Stimulated activated naive CD8-positive, alpha-beta T cell treated with anti-CD3 and anti-CD28 coated beads, Interleukin-15, amount 100 ng/mL, for 72 hours (primary cell): ENCODE measurements at regions not wholly inside any gene's neighbourhood (a gene's known extent, or its start where the extent isn't known, plus 50 kb on each side); places are given as distances from the start of the nearest gene placed in this dataset.
"Not testable (repeated sequence)": the region's sequence is repeated elsewhere in the genome, so short reads cannot be mapped to it uniquely, and the experiment has no call there.

Source experiments
- ATAC-seq: fragments of 150-1000 bp; cut with Tn5 transposase; 2 replicates; pipeline ENCODE4 v1.10.0; 2021; ENCODE audit warnings: mild to moderate bottlenecking, moderate library complexity
- DNase-seq, 2 donors: peaks; one replicate each; pipeline ENCODE4 v3.0.0; 2021 to 2022
- H3K27ac Mint-ChIP-seq, 2 donors: one replicate each; pipeline ENCODE4 v1.8.0; 2022; ENCODE audit warnings: mild to moderate bottlenecking in 2 of 2, mixed read lengths in 2 of 2, moderate library complexity in 2 of 2
- H3K27me3 Mint-ChIP-seq: one replicate; pipeline ENCODE4 v1.8.0; 2022; ENCODE audit warnings: mixed read lengths
- H3K4me1 Mint-ChIP-seq: one replicate; pipeline ENCODE4 v1.8.0; 2022; ENCODE audit warnings: mild to moderate bottlenecking, mixed read lengths
- H3K4me3 Mint-ChIP-seq, 2 donors: one replicate each; pipeline ENCODE4 v1.8.0; 2022; ENCODE audit warnings: mild to moderate bottlenecking in 2 of 2, mixed read lengths in 2 of 2, moderate library complexity in 1 of 2
- H3K9me3 Mint-ChIP-seq, 2 donors: one replicate each; pipeline ENCODE4 v1.8.0; 2022; ENCODE audit warnings: mixed read lengths in 2 of 2

DNA sequence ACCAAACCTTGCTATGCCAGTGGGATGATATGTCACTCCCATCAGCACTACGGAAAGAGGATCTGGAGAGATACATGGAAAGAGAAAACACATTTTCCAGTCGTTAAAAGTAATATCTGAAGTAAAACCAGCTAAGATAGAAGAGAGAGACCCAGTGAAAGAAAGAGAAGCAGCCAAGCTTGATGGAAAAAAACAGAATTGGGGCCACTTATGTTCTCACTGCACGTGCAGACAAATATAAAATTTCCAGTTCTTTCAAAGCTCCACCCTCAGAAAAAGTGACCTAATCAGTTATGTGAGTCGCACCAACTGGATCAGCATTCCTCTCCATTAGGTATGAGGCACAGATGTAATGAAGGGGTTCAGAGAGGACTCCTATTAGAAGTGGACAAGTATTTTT is 266.1 kb downstream of the MTERF1 start:
- Mint-ChIP-seq H3K9me3 (peaks cover 0 to 7% of the 10 kb centered on the region in 2 donors), H3K27me3 (no peaks in the 10 kb centered on the region), H3K4me3 (no peak overlapping the region), H3K27ac (no peak overlapping the region), H3K4me1 (no peaks in the 10 kb centered on the region)
- no peak for DNase-seq
- ATAC-seq, result no peak

DNA sequence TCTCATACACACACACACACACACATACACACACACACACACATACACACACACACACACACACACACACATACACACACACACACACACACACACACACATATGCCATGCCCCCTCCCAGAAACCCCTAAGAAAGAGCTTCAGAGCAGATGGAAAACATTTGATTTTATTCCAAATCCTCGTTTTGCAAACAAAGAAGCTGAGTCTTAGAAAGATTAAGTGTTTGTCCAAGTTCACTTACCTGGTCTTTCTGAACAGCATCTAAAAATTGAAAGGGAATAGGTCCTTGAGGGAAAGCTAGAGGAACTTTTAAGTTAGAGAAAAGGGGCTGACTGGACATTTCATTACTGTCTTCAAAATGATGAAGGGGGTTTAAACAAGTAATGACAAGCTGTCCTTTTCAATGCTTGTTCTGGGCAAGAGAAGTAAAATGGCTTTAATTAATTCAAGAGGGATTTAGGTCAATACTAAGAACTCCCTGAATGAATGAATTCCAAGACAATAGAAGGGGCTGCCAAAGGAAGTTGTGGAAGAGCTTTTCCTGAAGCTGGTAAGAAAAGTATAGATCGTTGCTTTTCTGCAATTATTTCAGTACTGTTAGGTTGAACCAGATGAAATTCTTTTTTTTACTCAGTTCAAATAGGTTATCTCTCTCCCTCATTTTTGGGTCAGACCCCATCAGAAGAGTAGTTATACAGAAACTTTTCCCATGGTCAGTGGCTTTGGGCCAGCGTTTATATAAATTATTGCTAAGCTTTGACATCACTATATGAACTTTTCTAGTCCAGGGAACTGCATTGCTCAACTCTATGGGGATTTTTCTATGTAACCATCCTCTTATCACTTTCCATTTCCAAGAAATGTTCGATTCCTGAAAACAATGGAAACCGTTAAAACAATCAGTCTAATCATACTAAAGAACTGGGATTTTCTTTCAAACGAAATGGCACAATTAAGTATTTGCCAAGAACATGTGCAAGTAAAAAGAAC is 261.4 kb downstream of the MTERF1 start:
- Mint-ChIP-seq H3K4me1 (no peaks in the 10 kb centered on the region), H3K27ac (no peak overlapping the region), H3K4me3 (no peak overlapping the region), H3K27me3 (no peaks in the 10 kb centered on the region), H3K9me3 (no peaks in the 10 kb centered on the region)
- ATAC-seq (no peak), DNase-seq (no peak)

DNA sequence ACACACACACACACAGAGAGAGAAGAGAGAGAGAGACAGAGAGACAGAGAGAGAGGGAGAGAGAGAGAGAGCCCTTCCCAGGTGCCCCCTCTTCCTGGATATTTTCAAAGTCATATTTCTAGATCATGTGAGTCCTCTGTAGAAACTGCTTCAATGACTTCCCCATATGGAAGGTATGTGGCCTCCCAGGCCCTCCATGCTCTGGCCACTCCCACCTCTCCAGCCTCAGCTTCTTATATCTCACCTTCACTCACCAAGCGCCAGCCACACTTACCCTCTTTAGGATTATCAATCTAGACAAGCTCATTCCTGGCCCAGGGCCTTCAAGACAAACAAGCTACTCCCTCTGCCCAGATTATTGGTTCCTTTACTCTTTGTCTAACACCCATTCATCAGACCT is 259.7 kb downstream of the MTERF1 start:
- H3K4me1 Mint-ChIP-seq, result no peaks in the 10 kb centered on the region
- ATAC-seq, result no peak

DNA sequence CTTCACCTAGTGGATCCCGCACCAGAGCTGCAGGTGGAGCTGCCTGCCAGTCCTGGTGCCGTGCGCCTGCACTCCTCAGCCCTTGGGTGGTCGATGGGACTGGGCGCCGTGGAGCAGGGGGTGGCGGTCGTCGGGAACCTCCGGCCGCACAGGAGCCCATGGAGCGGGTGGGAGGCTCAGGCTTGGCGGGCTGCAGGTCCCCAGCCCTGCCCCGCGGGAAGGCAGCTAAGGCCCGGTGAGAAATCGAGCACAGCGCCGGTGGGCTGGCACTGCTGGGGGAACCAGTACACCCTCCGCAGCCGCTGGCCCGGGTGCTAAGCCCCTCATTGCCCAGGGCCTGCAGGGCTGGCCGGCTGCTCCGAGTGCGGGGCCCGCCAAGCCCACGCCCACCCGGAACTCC is 253.2 kb downstream of the MTERF1 start:
- H3K27me3 Mint-ChIP-seq, H3K9me3 Mint-ChIP-seq, DNase-seq, H3K4me3 Mint-ChIP-seq, ATAC-seq, H3K27ac Mint-ChIP-seq, H3K4me1 Mint-ChIP-seq: not testable (repeated sequence)

More for the DNA sequence above, 259.7 kb downstream of the MTERF1 start:
- H3K9me3 Mint-ChIP-seq, result no peaks in the 10 kb centered on the region
- no peak overlapping the region for H3K27ac Mint-ChIP-seq
- no peak for DNase-seq
- H3K4me3 Mint-ChIP-seq, result no peak overlapping the region
- no peaks in the 10 kb centered on the region for H3K27me3 Mint-ChIP-seq

DNA sequence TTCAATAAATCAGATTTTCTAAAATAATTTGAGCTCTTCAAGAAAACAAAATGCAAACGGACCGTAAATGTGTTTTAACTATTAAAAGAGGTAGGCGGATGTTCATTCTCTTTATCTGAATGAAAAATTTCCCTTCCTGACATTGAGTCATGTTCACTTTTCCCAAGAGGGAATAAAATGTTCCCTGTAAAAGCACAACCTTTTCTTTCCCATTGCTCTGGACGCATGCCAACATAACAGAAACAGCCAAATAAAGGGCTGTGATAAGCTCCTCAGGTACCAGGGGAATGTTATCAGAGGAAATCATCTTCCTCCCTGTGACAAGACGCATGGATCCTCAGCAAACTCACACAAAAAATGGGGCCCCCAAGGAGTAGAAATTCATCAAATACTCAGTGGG is 251.8 kb downstream of the MTERF1 start:
- H3K9me3 Mint-ChIP-seq, result no peaks in the 10 kb centered on the region
- ATAC-seq, result no peak
- no peaks in the 10 kb centered on the region for H3K4me1 Mint-ChIP-seq
- H3K27me3 Mint-ChIP-seq, result no peaks in the 10 kb centered on the region
- H3K27ac Mint-ChIP-seq, result no peak overlapping the region
- H3K4me3 Mint-ChIP-seq, result no peak overlapping the region
- no peak for DNase-seq

DNA sequence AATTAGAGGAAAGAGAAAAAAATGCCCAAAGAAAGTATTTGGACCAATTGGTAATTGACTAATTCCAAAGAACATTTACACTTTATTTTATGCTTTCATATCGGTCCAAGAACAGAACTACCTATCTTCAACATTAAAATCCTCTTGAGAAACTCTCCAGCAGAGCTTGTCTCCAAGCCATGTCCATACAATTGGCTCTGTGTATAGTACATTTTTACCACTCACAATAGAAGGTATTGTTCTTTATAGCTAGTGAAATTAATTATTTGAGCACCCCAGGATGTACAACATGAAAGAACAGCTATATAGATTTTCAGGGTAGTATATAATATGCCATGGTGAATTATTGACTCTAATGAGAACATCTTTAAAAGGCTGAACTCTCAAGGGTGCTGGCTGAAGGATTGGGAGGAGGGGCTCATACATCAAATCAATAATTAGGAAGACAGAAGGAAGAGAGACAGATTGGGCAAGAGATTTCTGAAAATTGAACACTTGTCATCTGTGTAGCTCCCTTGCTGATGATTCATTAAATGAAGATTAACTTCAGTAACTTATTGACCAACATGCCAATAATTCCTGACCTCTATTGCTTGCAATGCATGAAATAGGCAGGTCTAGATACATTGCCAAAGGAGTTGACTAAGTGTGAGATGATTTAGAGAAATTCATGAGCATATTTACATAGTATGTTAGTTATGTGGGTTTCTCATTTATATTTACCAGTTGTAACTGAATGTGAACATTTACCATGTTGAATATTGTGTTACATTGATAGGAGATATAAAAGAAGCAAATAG is 249.7 kb downstream of the MTERF1 start:
- Mint-ChIP-seq H3K4me1 (no peaks in the 10 kb centered on the region), H3K9me3 (no peaks in the 10 kb centered on the region), H3K27ac (no peak overlapping the region), H3K4me3 (no peak overlapping the region), H3K27me3 (no peaks in the 10 kb centered on the region)
- ATAC-seq, result no peak
- no peak for DNase-seq

DNA sequence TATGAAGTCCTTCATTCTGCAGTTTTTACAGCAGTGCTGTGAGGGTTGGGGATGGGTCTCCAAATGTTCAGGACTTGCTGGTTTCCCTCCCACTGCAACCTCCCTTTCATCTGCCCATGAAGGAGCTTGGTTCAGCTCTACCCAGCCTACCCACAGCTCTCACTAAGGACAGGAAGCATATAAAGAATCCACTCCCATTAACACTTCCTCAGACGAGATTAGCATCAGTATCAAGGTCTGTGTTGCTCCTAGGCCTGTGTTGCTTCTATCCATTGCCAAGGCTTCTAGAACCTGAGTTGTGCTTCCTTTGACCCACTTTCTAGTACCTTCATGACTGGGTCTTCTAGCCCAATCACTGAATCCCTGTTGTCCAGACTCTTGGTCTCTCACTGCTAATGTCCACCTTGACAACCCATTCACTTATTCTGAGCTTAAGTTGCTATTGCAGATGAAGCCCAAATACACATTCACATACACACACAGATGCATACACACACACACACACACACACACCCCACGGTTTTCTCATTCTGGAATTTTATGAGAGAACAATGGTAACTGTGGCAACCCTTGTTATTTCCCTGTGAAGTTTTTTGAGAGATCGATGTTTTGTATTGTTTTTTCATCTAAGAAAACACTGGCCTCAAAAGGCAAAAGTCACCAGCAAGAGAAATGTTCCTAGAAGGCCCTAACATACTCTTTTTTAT is 248.1 kb downstream of the MTERF1 start:
- ATAC-seq, result no peak
- DNase-seq, result no peak
- Mint-ChIP-seq H3K4me3 (no peak overlapping the region), H3K27me3 (no peaks in the 10 kb centered on the region), H3K4me1 (no peaks in the 10 kb centered on the region), H3K27ac (no peak overlapping the region), H3K9me3 (no peaks in the 10 kb centered on the region)

DNA sequence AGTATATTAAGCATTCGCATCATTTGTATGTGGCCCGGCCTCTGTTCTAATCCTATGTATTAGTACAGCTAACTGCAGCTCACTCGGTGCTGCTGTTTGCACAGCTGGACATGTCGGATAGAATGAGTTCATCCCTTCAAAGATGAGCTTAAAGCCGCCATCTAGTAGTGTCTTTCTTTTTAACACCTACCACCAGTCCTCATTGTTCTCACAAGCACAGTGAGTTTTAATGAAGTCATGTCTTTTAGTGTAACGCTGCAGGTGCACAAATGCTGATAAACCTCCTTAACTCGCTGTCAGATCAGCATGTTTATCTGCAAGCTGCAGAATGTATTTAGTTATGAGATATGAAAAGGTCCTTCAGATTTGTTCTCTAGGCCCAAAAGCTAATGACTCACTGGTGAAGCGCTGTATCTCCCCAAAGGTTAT is 247.5 kb downstream of the MTERF1 start:
- Mint-ChIP-seq H3K9me3 (no peaks in the 10 kb centered on the region), H3K27me3 (no peaks in the 10 kb centered on the region), H3K4me3 (no peak overlapping the region), H3K4me1 (no peaks in the 10 kb centered on the region), H3K27ac (peak overlapping the region in 1 of 2 donors; percentile 71)
- DNase-seq (no peak), ATAC-seq (no peak)

DNA sequence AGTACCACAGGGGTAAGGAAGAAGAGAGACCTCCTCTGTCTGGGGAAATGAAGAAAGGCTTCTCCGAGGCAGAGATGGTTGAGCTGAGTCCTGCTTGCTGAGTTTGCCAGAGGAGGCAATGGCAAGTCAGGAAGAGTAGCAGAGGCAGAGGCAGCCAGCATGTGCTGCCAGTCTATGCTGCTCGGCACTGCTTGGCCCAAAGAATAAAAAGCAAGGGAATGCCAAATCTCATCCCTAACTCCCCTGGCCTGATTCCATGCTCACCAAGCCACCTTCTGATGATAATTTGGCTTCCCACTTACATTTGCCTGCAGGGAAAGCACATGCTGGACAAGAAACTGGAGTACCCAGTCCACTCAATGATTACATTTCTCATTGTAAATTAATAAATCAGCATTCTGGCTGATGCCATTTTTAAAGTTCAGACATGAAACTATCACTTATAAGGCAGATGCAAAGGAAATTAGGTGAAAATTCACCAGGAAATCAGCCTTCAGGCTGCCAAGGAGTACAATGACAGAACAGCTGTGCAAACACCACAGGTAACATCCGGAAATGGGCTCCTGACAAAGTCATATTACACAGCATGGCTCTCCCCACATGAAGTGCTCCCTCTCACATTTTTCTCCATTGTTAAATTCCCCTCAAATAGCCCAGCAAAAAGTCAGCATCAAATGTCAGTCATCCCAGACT is 245.9 kb downstream of the MTERF1 start:
- no peaks in the 10 kb centered on the region for H3K27me3 Mint-ChIP-seq
- H3K9me3 Mint-ChIP-seq, result no peaks in the 10 kb centered on the region
- no peak overlapping the region for H3K4me3 Mint-ChIP-seq
- ATAC-seq (no peak), DNase-seq (no peak)
- H3K27ac Mint-ChIP-seq, result no peak overlapping the region
- no peaks in the 10 kb centered on the region for H3K4me1 Mint-ChIP-seq

DNA sequence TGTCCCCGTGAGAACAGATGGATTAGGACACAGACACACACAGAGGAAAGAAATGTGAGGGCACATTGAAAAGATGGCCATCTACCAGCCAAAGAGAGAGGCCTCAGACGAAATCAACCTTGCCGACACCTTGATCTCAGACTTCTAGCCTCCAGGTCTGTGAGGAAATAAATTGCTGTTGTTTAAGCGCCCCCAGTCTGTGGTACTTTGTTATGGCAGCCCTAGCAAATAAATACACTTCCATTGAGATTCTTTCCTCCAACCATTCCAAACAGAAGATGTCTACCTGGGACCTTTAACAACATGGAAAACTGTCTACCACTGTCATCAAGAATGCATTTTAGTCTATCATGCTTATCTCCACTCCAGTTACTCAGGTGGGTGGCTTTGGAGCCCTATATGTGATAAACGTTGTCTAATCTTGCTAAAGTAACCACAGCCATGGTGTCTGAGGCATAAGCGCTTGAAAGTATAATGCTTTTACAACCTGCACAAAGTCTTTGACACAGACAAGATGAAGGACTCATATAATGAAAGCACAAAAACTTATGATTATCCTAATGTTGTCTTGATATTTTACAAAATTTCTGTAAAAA is 244.3 kb downstream of the MTERF1 start:
- H3K27ac Mint-ChIP-seq, result no peak overlapping the region
- H3K4me3 Mint-ChIP-seq, result no peak overlapping the region
- H3K27me3 Mint-ChIP-seq, result no peaks in the 10 kb centered on the region
- H3K4me1 Mint-ChIP-seq, result no peaks in the 10 kb centered on the region
- ATAC-seq, result no peak
- DNase-seq, result no peak
- no peaks in the 10 kb centered on the region for H3K9me3 Mint-ChIP-seq

DNA sequence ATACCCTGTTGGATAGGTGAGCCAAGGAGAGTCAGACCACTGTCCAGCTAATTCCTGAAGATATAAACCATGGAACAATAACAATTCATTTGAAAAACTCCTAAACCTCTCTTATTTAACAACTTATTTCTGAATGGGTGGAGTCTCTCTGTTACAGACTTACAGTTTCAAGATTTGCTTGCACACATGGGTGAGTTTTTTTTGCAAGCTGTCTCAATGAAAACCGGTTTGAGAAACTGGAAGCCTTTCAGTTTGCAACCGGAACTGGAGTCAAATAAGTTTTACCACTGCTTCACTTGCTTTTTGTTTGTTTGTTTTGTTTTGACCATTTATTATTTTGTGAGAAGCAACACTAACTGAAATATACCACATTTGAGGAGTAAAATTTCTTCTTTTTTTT is 243.8 kb downstream of the MTERF1 start:
- Mint-ChIP-seq H3K27me3 (no peaks in the 10 kb centered on the region), H3K9me3 (no peaks in the 10 kb centered on the region), H3K27ac (no peak overlapping the region), H3K4me3 (no peak overlapping the region), H3K4me1 (no peaks in the 10 kb centered on the region)
- ATAC-seq (no peak), DNase-seq (no peak)

DNA sequence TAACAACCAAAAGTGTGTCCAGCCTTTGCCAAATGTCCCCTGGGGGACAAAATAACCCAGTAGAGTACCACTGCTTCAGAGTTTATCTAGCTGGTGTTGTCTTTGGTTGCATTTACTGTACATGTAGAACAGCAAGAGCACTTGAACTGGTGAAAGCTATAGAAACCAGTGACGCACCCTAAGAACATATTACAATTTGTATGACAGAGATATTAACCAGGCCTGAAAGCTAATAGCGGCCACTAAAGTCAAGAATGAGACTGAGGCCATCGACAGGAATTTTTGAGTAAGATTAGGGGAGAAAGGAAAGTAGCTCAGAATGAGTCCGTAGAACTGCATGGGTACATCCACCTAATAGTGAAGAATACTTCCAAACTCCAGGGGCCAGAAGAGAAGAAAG is 236.2 kb downstream of the MTERF1 start:
- Mint-ChIP-seq H3K27ac (no peak overlapping the region), H3K27me3 (no peaks in the 10 kb centered on the region), H3K9me3 (peaks cover 0 to 8% of the 10 kb centered on the region in 2 donors), H3K4me3 (no peak overlapping the region), H3K4me1 (no peaks in the 10 kb centered on the region)
- ATAC-seq (no peak), DNase-seq (no peak)

DNA sequence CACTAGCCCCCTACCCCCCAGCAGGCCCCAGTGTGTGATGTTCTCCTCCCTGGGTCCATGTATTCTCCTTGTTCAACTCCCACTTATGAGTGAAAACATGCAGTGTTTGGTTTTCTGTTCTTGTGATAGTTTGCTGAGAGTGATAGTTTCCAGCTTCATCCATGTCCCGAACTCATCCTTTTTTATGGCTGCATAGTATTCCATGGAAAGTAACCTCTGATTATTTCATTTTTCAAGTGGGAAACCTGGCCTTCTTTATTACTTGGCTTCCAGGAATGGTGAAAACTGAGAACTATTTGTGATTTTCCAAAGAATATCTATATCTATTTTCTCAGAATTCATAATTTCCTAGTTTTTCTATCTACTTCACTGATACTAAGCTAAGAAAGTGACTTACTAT is 235.0 kb downstream of the MTERF1 start:
- no peaks in the 10 kb centered on the region for H3K27me3 Mint-ChIP-seq

DNA sequence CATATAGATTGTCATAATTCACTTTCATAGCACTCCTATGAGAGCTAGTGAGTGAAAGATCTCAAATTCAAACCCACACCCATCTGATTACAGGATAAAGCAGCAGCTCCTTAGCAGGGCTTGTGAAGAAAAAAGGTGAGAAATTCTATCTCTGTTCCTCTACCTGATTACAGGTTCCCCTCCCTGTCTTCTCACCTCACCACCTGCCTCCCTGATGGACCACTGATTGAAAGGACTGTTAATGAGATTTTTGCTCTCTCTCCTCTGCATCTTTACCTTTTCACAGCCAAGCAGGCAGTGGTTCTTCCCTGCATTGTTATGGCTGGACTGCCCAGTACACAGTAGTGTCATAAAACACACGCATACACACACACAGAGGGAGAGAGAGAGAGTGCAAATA is 228.5 kb downstream of the MTERF1 start:
- Mint-ChIP-seq H3K27me3 (no peaks in the 10 kb centered on the region), H3K4me1 (no peaks in the 10 kb centered on the region), H3K4me3 (no peak overlapping the region), H3K9me3 (peaks cover 9 to 10% of the 10 kb centered on the region in 2 donors), H3K27ac (no peak overlapping the region)
- DNase-seq (no peak), ATAC-seq (no peak)

More for the DNA sequence above, 235.0 kb downstream of the MTERF1 start:
- DNase-seq, result no peak
- no peaks in the 10 kb centered on the region for H3K4me1 Mint-ChIP-seq
- H3K4me3 Mint-ChIP-seq, result no peak overlapping the region
- H3K9me3 Mint-ChIP-seq, result peaks cover 5 to 12% of the 10 kb centered on the region in 2 donors
- ATAC-seq, result no peak
- no peak overlapping the region for H3K27ac Mint-ChIP-seq

DNA sequence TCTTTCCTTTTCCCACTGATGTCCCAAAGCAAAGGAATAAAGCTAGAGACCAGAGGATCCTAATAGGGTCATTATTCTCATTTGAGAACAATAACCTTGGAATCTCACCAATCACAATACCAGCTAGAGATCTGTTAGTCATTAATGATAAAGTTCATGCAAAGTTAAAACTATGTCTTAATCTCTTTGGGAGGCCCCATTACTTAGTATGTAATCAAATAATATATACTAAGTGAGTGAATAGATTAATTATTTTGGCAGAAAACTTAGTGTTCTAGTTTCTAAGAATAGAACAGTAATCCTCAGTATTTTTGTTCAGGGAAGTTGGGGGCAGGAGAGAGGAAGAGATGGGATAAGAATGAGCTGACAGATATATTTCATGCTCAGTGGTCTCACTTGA is 227.2 kb downstream of the MTERF1 start:
- ATAC-seq (no peak), DNase-seq (no peak)
- Mint-ChIP-seq H3K4me3 (no peak overlapping the region), H3K27ac (no peak overlapping the region), H3K4me1 (no peaks in the 10 kb centered on the region), H3K27me3 (no peaks in the 10 kb centered on the region), H3K9me3 (peaks cover 4 to 10% of the 10 kb centered on the region in 2 donors)
